ENCODE measurements at regions not wholly inside any gene's neighbourhood (a gene's known extent, or its start where the extent isn't known, plus 50 kb on each side); places are given as distances from the start of the nearest gene placed in this dataset.
"Not testable (repeated sequence)": the region's sequence is repeated elsewhere in the genome, so short reads cannot be mapped to it uniquely, and the experiment has no call there.

DNA sequence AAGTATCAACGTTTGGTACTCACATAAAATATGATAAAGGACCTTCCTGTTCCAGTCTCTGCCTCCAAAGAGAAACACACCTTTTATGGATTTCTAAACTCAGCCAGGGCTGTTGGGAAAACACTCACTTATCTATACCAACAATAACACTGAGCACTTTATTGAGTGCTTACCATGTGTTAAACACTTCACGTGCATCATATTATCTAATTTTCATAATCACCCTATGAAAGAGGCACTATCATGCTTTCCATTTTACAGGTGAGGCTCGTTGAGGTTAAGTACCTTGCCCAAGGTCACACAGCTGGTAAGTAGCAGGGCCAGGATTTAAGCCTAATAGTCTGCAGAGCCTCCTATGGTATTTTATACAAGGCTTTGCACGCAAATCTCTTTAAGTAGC lies 251.5 kb upstream of the SOX9 start:
- no peak overlapping the region for H3K4me3 ChIP-seq (ENCODE audit: low read depth, low read length)
- DNase-seq (ENCODE audit: low read depth), result no peak
- TF ChIP-seq, protein P1, sequence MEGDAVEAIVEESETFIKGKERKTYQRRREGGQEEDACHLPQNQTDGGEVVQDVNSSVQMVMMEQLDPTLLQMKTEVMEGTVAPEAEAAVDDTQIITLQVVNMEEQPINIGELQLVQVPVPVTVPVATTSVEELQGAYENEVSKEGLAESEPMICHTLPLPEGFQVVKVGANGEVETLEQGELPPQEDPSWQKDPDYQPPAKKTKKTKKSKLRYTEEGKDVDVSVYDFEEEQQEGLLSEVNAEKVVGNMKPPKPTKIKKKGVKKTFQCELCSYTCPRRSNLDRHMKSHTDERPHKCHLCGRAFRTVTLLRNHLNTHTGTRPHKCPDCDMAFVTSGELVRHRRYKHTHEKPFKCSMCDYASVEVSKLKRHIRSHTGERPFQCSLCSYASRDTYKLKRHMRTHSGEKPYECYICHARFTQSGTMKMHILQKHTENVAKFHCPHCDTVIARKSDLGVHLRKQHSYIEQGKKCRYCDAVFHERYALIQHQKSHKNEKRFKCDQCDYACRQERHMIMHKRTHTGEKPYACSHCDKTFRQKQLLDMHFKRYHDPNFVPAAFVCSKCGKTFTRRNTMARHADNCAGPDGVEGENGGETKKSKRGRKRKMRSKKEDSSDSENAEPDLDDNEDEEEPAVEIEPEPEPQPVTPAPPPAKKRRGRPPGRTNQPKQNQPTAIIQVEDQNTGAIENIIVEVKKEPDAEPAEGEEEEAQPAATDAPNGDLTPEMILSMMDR (IDR thresholded peaks at IDR 0.05; ENCODE audit: insufficient read depth, low read depth, low read length), result no peak

DNA sequence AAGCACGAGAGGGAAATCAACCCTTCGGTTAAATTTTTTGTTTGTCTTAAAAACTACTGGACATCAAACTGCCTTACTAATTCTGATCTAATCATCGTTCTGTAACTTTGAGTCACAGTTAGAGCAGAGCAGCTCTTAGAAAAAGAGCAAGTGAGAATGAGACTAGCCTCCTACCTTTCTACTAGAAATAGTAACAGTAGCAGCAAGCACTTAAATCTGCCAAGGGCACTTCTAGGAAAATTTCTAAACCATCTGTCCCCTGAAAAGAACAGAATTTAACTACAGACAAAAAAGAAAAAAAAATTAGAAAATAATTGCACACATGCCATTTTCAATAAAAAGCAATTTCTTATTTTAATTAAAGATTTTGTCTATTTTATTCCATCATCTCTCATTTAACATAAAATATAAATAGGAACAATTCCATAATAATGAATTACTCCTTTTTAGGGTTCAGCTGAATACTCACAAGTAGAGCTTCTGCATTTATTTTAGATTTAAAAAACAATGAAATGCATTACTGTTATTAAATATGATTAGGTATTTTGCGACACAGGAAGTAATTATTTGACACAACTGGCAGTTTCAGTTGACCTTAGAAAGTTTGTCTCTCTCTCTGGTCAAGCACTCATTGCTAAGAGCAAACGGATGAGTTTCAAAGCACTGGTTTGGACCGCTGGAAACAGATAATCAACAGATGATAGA lies 250.8 kb upstream of the SOX9 start:
- TF ChIP-seq, protein P1 (IDR thresholded peaks at IDR 0.05; ENCODE audit: insufficient read depth, low read depth, low read length), result no peak
- no peak for DNase-seq (ENCODE audit: low read depth)
- H3K4me3 ChIP-seq (ENCODE audit: low read depth, low read length), result no peak overlapping the region

DNA sequence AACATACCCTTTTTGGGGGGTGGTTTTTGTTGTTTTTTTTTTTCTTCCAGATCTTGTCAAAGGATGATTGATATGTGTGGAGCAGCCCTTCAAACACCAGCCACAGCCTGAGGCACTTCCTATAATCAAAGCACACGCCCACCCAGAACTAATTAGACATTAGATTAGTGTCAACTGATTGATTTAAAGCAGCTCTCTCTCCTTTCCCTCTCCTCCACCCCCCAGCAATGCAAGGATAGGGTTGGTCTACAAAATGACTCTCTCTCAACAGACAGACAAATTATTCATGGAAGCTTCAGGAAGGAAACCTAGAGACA lies 250.3 kb upstream of the SOX9 start:
- DNase-seq (ENCODE audit: low read depth), result no peak
- H3K4me3 ChIP-seq (ENCODE audit: low read depth, low read length), result no peak overlapping the region
- TF ChIP-seq, protein P1 (IDR thresholded peaks at IDR 0.05; ENCODE audit: insufficient read depth, low read depth, low read length), result no peak

DNA sequence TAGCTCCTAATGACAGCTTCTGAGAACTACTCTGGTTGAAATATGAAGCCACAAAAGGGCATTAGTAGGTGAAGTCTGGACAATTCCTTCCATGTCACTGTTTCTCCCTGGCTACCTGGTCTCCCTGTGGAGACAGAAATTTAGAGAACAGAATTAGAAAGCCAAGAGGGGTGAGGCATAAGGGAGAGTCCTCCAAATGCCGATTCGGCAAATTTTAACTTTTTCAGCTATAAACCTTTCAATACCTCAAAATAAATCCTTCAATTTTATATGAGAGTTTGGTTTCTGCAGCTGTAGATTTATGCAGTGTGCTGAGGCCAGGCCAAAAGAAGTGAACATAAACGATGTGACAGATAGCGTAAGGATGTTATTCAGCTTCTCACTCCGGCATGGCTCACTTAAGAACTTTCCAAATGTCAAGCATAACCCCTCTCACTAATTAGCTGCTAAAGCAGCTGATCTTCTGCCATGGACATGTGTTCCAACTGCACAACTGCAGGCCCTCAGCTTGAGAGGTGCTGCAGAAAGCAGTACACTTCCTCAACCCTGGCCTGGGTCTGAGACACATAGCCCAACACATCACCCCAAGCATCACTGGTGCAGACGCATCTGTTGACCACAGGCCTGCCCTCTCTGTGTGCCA lies 247.9 kb upstream of the SOX9 start:
- no peak overlapping the region for H3K4me3 ChIP-seq (ENCODE audit: low read depth, low read length)
- TF ChIP-seq, protein P1 (IDR thresholded peaks at IDR 0.05; ENCODE audit: insufficient read depth, low read depth, low read length), result no peak
- no peak for DNase-seq (ENCODE audit: low read depth)

DNA sequence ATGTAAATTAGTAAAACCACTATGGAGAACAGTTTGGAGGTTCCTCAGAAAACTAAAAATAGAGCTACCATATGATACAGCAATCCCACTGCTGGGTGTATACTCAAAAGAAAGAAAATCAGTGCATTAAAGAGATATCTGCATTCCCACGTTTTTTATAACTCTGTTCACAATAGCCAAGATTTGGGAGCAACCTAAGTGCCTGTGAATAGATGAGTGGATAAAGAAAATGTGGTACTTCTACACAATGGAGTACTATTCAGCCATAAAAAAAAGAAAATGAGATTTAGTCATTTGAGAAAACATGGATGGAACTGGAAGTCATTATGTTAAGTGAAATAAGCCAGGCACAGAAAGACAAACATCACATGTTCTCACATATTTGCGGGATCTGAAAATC lies 246.0 kb upstream of the SOX9 start:
- not testable (repeated sequence) for DNase-seq (ENCODE audit: low read depth); H3K4me3 ChIP-seq (ENCODE audit: low read depth, low read length)

DNA sequence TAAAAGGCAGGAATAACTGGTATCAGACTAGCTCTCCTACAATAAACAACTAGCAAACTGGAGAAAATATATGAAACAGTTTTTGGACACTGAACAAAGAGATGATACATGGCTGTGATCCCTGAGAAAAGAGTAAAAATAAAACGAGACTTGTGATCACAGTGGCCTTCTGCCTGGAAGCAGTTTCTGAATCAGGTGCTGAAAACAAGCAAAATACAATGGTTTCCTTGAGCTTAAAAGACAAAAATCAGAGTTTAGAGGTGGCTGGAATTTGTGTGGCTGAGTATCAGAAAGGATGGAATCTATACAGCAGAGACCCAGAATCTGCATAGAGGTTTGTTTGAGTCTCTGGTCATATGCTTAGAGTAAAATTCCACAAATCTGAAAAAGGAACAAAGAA lies 242.5 kb upstream of the SOX9 start:
- no peak overlapping the region for H3K4me3 ChIP-seq (ENCODE audit: low read depth, low read length)
- no peak for DNase-seq (ENCODE audit: low read depth)
- TF ChIP-seq, protein P1 (IDR thresholded peaks at IDR 0.05; ENCODE audit: insufficient read depth, low read depth, low read length), result no peak

DNA sequence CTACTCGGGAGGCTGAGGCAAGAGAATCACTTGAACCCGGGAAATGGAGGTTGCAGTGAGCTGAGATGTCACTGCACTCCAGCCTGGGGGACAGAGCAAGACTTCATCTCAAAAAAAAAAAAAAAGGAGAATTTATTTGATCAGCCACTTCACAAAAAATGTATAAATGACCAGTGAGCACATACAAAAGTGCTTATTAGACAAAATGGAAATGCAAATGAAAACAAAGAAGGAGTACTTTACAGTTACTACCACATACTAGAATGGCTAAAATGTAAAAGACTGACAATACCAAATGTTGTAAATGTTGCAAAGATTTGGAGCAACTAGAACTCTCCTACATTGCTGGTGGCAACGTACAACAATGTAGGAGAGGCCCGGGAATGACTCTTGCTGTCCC lies 241.8 kb upstream of the SOX9 start:
- TF ChIP-seq, protein P1 (IDR thresholded peaks at IDR 0.05; ENCODE audit: insufficient read depth, low read depth, low read length), result no peak

More for the DNA sequence above, 241.8 kb upstream of the SOX9 start:
- no peak for DNase-seq (ENCODE audit: low read depth)
- H3K4me3 ChIP-seq (ENCODE audit: low read depth, low read length), result no peak overlapping the region

Measured in fibroblast of villous mesenchyme (primary cell).